SU-DHL-6 (cell line): ENCODE measurements at regions not wholly inside any gene's neighbourhood (a gene's known extent, or its start where the extent isn't known, plus 50 kb on each side); places are given as distances from the start of the nearest gene placed in this dataset.

Experiments
- EZH2phosphoT487 ChIP-seq: fragments of 200-600 bp; sonication (generic), shearing (Covaris generic); conservative IDR thresholded peaks from 2 replicates; pipeline ENCODE4 v1.6.1; 2018; ENCODE audit warnings: mild to moderate bottlenecking, antibody characterized with exemption, low read length, moderate library complexity, mixed read lengths
- TF ChIP-seq, protein P1 (sequence below): fragments of 200-600 bp; sonication (generic); IDR thresholded peaks from one replicate; pipeline ENCODE4 v1.5.1; 2017; ENCODE audit warnings: antibody characterized with exemption, mild to moderate bottlenecking, low read length, moderate library complexity; ENCODE audit not compliant: insufficient read depth, poor library complexity, severe bottlenecking

- TF ChIP-seq, protein P1, sequence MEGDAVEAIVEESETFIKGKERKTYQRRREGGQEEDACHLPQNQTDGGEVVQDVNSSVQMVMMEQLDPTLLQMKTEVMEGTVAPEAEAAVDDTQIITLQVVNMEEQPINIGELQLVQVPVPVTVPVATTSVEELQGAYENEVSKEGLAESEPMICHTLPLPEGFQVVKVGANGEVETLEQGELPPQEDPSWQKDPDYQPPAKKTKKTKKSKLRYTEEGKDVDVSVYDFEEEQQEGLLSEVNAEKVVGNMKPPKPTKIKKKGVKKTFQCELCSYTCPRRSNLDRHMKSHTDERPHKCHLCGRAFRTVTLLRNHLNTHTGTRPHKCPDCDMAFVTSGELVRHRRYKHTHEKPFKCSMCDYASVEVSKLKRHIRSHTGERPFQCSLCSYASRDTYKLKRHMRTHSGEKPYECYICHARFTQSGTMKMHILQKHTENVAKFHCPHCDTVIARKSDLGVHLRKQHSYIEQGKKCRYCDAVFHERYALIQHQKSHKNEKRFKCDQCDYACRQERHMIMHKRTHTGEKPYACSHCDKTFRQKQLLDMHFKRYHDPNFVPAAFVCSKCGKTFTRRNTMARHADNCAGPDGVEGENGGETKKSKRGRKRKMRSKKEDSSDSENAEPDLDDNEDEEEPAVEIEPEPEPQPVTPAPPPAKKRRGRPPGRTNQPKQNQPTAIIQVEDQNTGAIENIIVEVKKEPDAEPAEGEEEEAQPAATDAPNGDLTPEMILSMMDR = no peak
- no peak for TF ChIP-seq EZH2phosphoT487
Observed at GRCh38 chr2:105669384-105669891, 75.3 kb upstream of the NCK2 start.
